ENCODE measurements at regions not wholly inside any gene's neighbourhood (a gene's known extent, or its start where the extent isn't known, plus 50 kb on each side); places are given as distances from the start of the nearest gene placed in this dataset.

GRCh38 chr5:28450997-28451396, 1412.6 kb upstream of the CDH9 start:
- TF ChIP-seq CTCF (IDR thresholded peaks at IDR 0.05; ENCODE audit: insufficient read depth, low read length) (no peak), POLR2AphosphoS5 (IDR thresholded peaks at IDR 0.05; ENCODE audit: low read depth) (no peak), REST (IDR thresholded peaks at IDR 0.05; ENCODE audit: insufficient replicate concordance, low read depth) (no peak), SPI1 (IDR thresholded peaks at IDR 0.05; ENCODE audit: borderline replicate concordance, low read depth) (no peak)

Data from HL-60 (cell line).